HL-60 (cell line): ENCODE measurements at regions not wholly inside any gene's neighbourhood (a gene's known extent, or its start where the extent isn't known, plus 50 kb on each side); places are given as distances from the start of the nearest gene placed in this dataset.

Source experiments
- DNase-seq, 2 experiments: peaks; one replicate each; pipeline ENCODE4 v3.0.0-alpha.2; 2010 to 2020; ENCODE audit warnings: low read depth in 1 of 2, low spot score in 1 of 2
- H3K27ac ChIP-seq: fragments of 250-450 bp; sonication (Bioruptor Pico); replicated peaks from 2 replicates; pipeline ENCODE4 v1.5.1; 2020; ENCODE audit warnings: mild to moderate bottlenecking, moderate library complexity
- H3K27me3 ChIP-seq: fragments of 250-450 bp; sonication (Bioruptor Pico); 2 replicates; pipeline ENCODE4 v1.5.1; 2021; ENCODE audit warnings: mild to moderate bottlenecking, moderate library complexity; ENCODE audit not compliant: insufficient read depth, poor library complexity, severe bottlenecking
- H3K4me3 ChIP-seq: replicated peaks from 2 replicates; pipeline ENCODE4 v1.5.1; 2011; ENCODE audit warnings: mild to moderate bottlenecking, control low read depth, low read length; ENCODE audit not compliant: insufficient read depth
- GABPA ChIP-seq: IDR thresholded peaks from 2 replicates; pipeline ENCODE4 v1.6.1; 2012; ENCODE audit warnings: low read depth
- POLR2AphosphoS5 ChIP-seq: IDR thresholded peaks from 2 replicates; pipeline ENCODE4 v1.6.1; 2012; ENCODE audit warnings: low read depth
- SPI1 ChIP-seq: IDR thresholded peaks from 2 replicates; pipeline ENCODE4 v1.6.1; 2012; ENCODE audit warnings: low read depth, mild to moderate bottlenecking, borderline replicate concordance
- TF ChIP-seq, protein P1 (sequence below): IDR thresholded peaks from 2 replicates; pipeline ENCODE4 v1.6.1; 2012; ENCODE audit warnings: low read depth; ENCODE audit not compliant: insufficient replicate concordance
- TF ChIP-seq, protein P2 (sequence below): IDR thresholded peaks from one replicate; pipeline ENCODE4 v1.5.1; 2011; ENCODE audit warnings: low read length, control low read depth, inconsistent platforms; ENCODE audit not compliant: insufficient read depth

DNA sequence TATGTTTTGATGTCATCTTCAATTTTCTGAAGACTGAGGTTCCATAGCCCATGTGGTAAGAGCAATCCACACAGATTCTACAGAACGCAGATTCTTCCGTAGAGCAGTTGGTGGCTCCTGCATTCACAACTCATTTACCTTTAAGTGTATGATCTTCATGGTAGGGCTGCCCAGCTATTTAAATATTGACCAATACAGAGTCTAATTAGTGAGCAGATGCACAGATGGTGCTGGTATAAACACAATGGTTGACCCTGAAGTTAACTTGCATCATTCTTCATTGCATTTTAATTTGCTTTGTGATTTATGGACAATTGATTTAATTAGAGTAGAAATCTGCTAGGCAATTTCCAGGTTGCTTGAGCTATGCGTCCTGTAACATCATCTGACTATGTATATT, 269.2 kb downstream of the SQOR start:
- TF ChIP-seq, protein P1, sequence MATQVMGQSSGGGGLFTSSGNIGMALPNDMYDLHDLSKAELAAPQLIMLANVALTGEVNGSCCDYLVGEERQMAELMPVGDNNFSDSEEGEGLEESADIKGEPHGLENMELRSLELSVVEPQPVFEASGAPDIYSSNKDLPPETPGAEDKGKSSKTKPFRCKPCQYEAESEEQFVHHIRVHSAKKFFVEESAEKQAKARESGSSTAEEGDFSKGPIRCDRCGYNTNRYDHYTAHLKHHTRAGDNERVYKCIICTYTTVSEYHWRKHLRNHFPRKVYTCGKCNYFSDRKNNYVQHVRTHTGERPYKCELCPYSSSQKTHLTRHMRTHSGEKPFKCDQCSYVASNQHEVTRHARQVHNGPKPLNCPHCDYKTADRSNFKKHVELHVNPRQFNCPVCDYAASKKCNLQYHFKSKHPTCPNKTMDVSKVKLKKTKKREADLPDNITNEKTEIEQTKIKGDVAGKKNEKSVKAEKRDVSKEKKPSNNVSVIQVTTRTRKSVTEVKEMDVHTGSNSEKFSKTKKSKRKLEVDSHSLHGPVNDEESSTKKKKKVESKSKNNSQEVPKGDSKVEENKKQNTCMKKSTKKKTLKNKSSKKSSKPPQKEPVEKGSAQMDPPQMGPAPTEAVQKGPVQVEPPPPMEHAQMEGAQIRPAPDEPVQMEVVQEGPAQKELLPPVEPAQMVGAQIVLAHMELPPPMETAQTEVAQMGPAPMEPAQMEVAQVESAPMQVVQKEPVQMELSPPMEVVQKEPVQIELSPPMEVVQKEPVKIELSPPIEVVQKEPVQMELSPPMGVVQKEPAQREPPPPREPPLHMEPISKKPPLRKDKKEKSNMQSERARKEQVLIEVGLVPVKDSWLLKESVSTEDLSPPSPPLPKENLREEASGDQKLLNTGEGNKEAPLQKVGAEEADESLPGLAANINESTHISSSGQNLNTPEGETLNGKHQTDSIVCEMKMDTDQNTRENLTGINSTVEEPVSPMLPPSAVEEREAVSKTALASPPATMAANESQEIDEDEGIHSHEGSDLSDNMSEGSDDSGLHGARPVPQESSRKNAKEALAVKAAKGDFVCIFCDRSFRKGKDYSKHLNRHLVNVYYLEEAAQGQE, result no peak
- TF ChIP-seq, protein P2, sequence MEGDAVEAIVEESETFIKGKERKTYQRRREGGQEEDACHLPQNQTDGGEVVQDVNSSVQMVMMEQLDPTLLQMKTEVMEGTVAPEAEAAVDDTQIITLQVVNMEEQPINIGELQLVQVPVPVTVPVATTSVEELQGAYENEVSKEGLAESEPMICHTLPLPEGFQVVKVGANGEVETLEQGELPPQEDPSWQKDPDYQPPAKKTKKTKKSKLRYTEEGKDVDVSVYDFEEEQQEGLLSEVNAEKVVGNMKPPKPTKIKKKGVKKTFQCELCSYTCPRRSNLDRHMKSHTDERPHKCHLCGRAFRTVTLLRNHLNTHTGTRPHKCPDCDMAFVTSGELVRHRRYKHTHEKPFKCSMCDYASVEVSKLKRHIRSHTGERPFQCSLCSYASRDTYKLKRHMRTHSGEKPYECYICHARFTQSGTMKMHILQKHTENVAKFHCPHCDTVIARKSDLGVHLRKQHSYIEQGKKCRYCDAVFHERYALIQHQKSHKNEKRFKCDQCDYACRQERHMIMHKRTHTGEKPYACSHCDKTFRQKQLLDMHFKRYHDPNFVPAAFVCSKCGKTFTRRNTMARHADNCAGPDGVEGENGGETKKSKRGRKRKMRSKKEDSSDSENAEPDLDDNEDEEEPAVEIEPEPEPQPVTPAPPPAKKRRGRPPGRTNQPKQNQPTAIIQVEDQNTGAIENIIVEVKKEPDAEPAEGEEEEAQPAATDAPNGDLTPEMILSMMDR, result no peak
- TF ChIP-seq POLR2AphosphoS5 (no peak), GABPA (no peak), SPI1 (no peak)
- Histone ChIP-seq H3K27ac (no peak overlapping the region), H3K27me3 (no peaks in the 10 kb centered on the region), H3K4me3 (no peak overlapping the region)
- no peak for DNase-seq

DNA sequence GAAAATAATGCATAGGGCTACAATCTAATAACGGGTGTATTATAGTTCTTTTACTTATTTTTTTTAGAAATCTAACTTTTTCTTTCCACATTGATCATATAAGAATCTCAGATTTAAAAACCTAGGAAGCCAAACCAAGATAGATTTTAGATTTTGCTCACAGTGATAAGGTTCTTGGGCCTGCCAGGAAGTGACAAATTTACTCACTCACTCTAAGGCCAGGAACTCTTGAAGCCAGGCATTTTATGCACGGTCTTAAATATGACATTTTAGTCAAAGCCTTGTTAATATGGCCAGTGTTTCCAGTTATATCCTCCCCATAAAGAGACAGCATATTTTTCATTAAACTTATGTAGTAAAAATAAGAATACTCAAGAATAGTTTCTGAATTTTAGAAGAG, 271.4 kb downstream of the SQOR start:
- no peak overlapping the region for H3K27ac ChIP-seq
- H3K27me3 ChIP-seq, result no peaks in the 10 kb centered on the region
- TF ChIP-seq, protein P2, result no peak
- TF ChIP-seq SPI1 (no peak), POLR2AphosphoS5 (no peak), GABPA (no peak)
- TF ChIP-seq, protein P1, result no peak
- H3K4me3 ChIP-seq, result no peak overlapping the region
- no peak for DNase-seq

DNA sequence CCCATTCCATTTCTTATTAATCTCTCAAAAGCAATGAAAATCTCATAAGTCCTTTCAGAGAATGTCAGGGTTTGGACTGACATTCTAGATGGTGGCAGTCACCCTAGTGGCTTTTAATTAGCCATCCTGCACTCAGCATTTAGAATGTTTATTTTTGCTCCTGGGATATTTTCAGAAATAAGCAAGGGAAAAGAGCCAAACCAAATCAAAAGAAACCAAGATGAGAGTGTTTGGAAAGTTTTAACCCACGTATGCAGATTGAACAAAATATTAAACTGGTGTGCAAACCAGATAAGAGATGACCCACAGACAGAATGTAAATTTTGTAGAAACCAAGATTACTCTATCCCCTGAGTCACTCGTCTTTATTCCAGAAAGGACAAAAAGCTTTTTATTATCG, 275.8 kb downstream of the SQOR start:
- Histone ChIP-seq H3K27me3 (no peaks in the 10 kb centered on the region), H3K4me3 (no peak overlapping the region), H3K27ac (no peak overlapping the region)
- DNase-seq, result no peak
- TF ChIP-seq POLR2AphosphoS5 (no peak), SPI1 (no peak), GABPA (no peak)
- TF ChIP-seq, protein P1, result no peak
- TF ChIP-seq, protein P2, result no peak
